ENCODE measurements at regions not wholly inside any gene's neighbourhood (a gene's known extent, or its start where the extent isn't known, plus 50 kb on each side); places are given as distances from the start of the nearest gene placed in this dataset.

DNA sequence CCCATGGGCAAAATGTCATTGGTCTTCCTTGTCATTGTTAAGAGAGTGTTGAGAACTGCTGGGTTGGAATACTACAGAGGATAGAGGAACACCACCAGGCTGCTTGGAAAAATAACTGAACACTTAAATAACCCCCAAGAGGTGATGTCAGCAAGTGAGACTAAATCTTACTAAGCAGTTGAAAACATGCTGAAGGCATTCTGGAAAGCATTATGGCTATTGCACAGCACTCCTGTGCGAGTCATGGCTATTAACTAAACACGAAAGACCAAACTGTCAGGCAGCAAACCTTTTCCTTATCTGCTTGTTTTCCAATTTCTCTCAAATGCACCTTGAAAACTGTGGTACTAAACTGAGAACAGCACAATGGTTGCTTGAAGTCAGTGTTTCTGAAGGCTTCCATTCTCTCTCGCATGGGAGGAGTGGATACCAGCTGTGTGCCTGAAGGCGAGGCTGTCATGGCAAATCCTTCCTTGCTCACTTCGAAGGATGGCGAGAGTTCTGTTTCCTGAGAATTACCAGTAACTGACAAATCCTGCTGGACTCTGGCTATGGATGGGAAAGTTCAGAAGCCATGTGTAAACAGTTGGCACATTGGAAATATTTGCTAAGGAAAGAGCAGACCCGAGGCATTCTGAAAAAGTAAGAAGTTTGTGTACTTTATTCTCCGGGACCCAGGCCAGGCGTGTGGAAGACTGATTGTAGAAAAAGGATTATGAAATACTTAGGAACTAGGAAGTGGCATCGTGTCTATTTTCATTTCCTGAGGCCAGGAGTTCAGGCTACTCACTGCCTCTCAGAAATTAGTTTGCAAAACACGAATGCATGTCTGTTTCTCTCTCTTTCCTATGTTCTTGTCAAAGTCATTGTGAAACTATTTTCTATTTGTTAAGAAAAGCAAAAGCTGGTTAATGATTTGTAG lies 182.1 kb downstream of the DMRT2 start:
- TF ChIP-seq EZH2 (IDR thresholded peaks at IDR 0.05; ENCODE audit: borderline replicate concordance, low read depth, low read length, severe bottlenecking) (no peak), CTCF (IDR thresholded peaks at IDR 0.05; ENCODE audit: borderline replicate concordance, extremely low read depth, low read length, poor library complexity, severe bottlenecking) (no peak)

All from DND-41 (cell line).